ENCODE measurements at regions not wholly inside any gene's neighbourhood (a gene's known extent, or its start where the extent isn't known, plus 50 kb on each side); places are given as distances from the start of the nearest gene placed in this dataset.

DNA sequence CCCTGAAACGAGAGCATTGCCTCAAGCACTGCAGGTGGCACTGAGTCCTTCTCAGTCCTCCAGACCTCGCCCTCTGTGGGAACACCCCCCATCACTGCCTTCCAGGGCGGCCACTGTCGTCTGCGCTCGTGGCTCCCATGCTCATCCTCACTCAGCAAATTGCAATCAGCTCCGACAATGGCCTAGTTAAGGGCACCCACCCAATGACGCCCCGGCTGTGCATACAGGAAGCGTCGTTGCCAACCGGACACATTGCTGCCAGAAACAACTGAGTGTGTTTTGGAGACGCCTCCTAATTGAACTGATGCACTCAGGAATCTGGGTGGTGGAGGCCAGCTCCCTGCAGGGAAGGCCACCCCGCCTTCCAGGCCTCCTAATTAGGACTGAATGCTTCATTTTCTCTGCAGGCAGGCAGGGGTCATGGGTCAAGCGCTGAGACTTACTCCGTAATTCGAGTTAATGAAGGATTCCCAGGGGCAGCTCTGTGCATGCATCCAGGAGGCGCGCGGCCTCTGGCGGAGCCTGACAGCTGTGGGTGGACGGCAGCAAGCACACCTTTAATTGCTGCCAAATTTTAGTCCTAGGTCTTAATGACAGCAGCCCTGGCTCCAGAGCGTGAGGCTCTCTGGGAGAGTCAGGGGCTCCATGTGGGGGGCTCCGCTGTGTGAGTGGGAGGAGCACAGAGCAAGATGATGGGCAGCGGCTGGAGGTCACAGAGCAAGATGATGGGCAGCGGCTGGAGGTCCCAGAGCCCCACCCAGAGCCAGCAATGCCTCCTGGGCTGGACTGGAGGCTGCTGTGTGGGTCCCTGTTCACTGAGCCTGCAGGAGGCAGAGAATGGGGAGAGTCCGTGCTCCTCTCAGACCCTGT, 199.0 kb downstream of the BRD1 start:
- TF ChIP-seq EZH2 (IDR thresholded peaks at IDR 0.05; ENCODE audit: insufficient read depth, poor library complexity, severe bottlenecking) (no peak), EZH2phosphoT487 (IDR thresholded peaks at IDR 0.05; ENCODE audit: insufficient read depth, low read depth) (no peak)
